GM18858 (cell line): ENCODE measurements at regions not wholly inside any gene's neighbourhood (a gene's known extent, or its start where the extent isn't known, plus 50 kb on each side); places are given as distances from the start of the nearest gene placed in this dataset.

Experiments used
- ATAC-seq: cut with Tn5 transposase; IDR thresholded peaks from one replicate; pipeline ENCODE4 v1.9.1; 2021; ENCODE audit not compliant: unreplicated experiment

DNA sequence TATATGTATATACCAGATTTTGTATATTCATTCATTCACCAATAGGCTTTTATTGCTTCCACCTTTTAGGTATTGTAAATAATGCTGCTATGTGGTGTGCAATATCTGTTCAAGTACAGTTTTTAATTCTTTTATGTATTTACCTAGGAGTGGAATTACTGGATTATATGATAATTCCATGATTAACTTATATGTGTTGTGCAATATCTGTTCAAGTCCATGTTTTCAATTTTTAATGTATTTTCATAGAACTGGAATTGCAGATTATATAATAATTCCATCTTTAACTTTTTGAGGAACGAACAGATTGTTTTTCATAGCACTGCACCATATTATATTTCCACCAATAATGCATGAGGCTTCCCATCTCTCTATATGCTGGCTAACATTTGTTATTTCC lies 50.6 kb upstream of the L3MBTL4 start:
- no peak for ATAC-seq

DNA sequence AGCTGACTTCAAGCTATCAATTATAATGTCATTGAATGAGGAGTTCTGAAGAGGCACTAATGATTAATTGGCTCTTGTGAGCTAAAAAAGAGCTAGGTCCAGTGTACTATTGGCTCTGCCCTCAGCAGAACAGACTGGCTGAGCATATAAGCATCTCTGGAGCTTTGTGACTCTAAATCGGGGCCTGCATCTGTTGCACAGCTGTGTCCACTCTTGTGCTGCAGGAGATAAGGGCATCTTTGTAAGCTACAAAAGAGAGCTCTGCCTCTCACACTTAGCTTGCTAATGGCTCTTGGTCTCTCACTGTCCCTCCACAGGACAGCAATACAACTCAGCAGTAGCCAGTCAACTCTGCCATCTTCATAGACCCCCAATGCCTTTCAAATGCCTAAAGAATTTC lies 61.5 kb upstream of the L3MBTL4 start:
- no peak for ATAC-seq

DNA sequence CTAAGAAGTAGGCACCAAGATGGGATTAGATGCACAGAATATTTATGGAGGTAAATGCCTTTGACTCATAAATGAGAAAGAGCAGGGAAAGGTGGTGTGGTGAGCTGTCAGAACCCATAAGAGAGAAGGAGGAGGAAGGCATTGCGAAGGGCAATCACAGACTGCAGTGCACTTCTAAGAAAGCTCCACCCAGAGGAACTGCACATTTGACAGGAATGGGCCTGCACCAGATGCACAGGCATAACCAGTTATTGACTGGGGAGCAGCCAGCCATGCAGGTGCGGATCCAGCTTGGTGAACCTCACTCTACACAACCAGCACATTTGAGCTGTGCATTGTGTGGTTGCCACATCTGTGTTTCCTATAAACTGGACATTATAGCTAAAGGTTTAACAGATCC lies 62.2 kb upstream of the L3MBTL4 start:
- no peak for ATAC-seq

DNA sequence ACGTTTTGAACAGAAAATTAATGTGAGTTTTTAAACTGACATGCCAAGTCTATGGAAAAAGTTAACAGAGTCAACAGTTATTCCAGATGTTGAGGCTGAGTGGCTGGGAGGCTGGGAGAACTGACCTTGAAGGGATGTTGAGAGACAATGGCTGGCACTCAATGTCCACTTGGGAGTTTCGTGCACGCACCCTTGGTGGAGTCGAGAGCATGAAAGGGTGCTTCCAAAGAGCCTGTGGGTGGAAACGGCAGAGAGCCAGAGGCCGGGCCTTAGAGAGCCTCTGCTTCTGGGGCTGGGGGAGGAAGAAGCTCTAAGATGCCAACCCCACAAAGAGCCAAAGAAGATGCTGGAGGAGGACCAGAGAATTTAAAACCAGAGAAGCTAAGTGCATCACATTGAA lies 63.4 kb upstream of the L3MBTL4 start:
- no peak for ATAC-seq

DNA sequence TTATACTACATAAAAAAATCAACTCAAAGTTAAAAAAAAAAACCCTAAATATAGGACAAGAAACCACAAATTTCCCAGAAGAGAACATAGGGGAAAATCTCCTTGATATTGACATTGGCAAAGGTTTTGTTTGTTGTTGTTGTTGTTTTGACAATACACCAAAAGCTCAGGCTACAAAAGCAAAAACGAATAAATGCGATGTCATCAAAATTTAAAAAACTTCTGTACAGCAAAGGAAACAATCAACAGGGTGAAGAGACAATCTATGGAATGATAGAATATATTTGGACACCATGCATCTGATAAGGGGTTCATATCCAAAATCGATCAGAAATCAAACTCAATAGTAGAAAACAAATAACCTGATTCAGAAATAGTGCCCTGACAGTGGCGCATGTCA lies 65.0 kb upstream of the L3MBTL4 start:
- no peak for ATAC-seq

DNA sequence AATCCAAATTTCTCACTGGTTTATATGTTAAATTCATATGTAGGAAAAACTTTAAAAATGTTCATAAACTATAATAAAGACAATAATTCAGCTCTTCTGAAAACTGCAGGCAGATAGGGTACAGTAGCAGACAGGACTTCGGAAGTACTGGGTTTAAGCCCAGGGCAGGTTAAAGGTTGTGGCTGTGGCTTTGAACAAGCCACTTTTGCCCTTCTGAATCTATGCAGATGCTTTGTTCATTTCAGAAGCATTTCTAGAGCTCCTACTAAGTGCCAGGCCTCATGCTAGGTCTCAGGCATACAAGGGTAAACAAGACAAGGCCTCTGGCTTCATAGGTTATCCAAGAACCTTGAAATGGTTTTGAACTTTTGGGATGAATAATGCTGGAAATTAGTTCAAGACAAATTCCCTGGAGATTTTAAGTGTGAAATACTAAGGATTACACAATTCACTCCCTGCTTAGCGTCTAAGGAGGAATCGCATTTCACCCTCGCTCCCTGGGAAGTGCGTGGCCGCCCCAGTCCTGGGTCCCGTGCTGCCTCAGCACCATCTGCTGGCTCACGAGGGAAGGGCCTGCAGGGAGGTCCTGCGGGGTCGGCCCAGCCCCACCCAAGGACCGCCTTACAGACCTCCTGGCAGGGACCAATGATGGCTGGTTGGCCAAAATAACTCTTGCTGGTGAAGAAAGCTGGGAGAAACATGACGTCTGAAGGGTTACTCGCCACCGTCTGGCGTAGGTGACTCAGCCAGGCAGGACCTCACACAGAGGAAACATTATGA lies 67.7 kb upstream of the L3MBTL4 start:
- peak; percentile 58 for ATAC-seq

DNA sequence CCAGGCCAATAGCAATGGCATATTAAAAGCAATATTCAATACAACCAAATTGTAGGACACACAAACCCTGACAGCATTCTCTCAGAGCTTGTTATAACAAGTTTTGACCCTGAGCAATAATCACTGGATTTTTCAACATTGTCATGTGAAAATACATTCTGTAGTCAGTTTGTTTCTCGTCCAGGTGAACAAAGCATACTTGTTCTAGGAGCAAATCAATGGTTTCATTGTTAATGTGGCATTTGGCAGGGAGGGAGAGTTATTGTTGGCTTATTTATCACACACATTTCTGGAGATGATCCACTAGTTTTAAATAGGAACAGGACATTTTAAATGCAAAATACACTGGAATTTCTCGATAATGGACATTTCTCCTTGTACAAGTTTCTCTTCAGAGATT lies 69.9 kb upstream of the L3MBTL4 start:
- ATAC-seq = no peak

DNA sequence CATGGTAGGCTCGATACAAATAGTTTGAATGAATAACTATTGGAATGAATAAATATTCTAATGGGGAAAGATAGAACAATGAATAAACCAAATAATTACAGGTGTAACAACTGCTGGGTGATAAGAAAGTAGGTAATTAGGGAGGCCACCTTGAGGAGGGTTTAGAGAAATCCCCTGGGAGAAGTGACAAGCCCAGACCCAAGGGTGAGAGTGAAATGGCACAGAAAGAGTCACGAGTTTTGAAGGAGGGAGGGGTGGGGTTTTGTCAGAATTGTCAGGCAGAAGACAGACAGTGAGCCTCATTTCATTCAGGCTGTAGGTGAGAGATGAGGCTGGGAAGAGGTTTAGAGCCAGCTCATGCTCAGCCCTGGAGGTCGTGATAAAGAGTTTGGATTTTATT lies 71.6 kb upstream of the L3MBTL4 start:
- no peak for ATAC-seq

DNA sequence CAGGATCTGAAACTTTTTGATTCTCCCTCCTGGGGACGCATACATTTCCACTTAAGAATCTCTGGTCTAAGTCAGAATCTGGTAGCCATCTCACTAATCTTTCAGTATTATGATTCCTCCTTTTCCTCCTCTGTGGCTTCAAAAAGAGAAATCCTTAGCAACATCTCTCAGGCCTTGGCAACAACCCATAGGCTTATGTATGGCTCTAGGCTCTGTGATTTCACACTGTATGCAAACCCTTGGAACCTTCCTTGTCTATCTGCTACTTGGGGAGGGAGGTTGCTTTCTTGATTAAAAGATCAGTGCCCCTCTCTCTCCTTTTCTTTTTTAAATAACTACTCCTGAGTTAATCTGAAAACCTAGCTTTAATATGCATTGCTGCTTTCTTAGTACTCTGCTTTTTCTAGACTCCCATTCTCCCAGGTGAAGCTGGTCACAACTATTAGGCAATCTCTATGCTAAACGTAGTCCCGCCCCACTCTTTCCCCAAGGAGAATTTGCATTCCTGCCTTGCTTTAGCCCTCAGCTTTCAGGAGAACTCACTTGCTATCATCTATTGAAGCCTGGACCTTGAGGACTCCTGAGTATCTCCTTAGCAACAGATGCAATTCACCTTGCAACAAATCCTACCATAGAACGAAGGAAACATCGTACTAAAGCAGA lies 72.2 kb upstream of the L3MBTL4 start:
- ATAC-seq = no peak

DNA sequence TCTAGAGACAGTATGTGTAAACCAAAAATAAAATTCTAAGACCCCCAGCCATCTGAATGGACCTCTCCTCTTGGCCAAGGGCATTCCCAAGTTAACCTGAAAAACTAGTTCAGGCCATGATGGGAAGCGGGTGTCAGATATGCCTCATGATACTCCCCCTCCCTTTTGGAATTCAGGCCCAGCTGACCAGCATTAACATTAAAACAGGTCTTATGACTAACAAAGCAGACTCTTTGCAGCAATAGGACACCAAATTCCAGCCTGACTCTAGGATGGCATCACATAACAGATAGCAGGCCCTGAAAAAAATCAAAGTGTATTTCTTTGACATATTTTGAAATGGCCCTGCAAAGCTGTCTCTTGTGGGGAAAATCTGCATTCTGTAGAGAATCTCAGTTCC lies 73.3 kb upstream of the L3MBTL4 start:
- no peak for ATAC-seq

DNA sequence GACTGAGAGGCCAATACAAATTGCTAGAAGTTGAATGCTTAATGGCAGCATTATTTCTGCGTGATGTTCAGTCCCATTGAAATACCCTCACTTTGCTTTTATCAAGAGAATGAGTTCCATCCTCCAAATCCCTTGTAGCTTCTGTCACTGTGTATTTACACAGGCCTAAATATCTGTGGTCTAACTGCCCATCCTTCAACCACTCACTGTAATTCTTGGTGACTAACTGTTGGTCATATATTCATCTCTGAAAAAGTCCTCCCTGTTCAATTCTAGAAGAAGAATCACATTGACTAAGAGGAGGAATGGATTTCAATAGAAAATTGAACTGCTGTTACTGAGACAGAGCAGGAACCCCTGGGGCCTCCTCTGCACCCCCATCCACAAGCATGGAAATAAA lies 74.2 kb upstream of the L3MBTL4 start:
- no peak for ATAC-seq

DNA sequence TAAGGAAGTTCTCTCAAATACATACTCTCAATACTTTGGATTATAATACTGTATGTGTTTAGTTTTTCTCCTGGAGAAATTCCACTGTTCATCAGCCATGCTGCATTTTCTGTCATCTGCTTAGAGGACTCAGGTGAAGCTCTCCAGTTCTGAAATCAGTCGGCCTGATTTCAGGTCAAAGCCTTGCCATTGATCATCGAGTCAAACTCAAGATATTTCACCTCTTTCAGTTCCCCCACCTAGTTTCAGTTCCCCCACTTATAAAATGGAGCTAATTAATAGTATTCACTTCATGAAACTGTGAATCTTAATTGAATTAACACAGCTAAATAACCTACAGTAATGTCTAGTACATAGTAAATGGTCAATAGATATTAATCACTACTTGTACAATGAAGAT lies 75.3 kb upstream of the L3MBTL4 start:
- no peak for ATAC-seq

DNA sequence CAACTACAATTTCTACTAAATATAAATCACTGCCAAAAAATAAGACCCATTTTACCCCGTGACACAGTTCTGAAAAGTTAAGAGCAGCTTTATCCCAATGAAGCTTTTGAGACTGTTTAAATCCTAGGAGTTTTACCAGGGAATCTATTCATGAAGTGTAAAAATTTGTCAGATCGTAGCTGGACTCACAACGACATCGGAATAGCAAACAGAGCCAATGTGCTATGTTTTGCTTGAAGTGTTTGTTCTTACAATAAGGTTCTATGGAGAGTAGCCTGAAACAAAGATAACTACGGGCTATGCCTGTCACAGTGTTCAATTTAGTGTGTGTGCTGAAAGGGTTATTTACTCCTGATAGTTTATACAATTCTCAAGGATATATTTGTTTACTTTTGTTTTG lies 78.5 kb upstream of the L3MBTL4 start:
- no peak for ATAC-seq

DNA sequence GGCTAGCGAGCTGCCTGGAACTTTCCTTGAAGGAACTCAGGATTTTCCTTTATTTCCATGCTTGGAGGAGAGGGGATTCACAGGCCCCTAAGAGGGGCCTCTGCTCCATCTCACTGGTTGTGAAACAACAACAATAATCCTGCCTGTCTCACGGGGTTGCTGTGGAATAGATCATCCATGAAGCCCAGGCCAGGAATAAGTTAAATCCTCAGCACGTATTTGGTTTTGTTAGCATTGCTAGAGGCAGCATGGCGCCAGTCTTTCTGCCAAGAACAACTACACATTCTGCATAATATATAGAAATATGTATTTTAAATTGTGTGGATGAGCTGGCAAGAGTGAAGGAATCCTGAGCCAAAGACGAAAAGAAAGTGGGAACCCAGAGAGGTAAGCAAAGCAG lies 80.8 kb upstream of the L3MBTL4 start:
- no peak for ATAC-seq

DNA sequence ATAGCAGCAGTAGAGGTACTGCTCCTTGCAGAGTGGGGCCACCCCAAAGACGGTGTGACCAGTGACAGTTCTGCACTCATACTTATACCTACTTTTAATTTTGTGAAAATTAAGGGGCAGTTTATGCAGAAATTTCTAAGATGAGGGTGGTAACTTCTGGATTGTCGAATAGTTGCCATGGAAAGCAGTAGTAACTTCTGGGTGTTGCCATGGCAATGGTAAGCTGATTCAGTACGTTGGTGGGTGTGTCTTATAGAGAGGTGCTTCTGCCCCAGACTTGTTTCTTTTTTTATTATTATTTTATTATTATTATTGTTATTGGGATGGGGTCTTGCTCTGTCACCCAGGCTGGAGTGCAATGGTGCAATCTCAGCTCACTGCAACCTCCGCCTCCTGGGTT lies 82.8 kb upstream of the L3MBTL4 start:
- ATAC-seq = no peak

DNA sequence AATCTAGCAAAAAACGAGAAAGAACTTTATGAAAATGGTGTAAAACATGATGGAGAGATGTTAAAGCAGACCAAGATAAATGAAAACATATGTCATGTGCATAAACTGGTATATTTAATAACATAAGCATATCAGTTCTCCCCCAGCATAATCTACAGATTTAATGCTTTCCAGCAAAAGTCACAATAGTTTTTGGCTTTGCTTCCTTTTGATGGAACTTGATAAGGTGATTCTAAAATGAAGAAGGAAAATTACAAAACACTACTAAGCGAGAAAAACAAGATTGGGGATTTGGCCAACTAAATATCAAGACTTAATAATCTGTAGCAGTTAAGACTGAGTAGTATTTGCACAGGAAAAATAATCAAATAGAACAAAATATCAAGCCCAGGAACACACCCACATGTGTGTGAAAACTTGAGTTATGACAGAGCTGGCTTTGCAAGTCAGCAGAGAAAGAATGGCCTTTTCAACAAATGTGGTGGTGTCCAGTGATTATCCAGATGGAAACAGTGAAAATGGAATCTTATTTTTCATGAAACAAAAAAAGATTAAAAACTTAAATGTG lies 83.7 kb upstream of the L3MBTL4 start:
- no peak for ATAC-seq

DNA sequence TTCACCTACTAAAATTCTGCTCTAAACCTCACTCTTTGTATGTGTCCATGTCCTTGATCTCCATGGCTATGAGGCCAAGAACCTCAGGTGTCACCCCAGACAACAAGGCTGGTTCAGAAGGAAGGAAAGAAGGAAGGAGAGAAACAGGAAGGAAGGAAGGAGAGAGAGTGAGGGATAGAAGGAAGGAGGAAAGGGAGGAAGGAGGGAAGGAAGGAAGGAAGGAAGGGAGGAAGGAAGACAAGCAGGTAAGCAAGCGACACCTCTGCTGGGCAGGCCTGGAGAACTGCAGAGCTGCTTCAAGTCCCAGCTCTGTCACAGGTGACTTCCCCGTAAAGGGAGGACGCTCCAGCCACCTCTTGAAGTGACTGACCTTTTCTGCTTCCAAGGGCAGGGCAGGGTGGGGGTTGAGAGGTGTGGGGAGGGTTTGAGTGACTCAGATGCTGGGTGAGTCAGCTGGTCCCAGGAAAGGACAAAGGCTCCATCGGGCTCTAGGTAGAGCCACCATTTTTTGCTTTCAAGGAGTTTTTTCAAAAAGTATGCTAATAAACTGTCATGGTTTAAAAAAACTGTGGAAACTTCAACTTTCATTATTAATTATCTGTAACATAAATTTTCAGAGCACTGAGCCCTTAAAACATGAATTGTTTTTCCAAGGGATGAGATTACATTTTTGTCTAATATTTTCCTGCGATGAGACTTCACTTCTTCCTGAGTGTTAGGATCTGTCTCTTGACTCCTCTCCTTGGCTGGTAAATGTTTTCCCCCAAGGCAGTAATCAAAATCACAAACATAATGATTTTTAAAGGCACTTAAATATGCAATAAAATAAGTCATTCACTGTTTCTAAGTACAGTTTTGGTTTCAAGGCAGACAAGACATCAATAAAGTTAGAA lies 90.1 kb upstream of the L3MBTL4 start:
- no peak for ATAC-seq

DNA sequence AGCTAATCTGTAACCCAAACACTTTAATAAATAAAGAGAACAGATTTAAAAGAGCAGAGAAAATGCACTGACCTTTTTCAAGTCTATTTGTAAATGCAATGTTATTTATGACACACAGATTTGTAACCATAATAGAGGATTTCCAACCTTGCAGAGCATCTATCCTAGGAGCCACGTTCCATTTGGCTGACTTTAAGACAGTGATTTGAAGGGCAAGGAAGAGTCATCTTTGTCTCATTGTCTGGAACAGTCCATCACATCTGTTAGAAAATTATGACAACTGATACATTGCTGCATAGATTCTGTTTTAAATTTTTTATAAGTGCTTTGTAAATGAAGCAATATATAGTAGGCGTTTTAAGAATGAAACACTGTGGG lies 90.8 kb upstream of the L3MBTL4 start:
- no peak for ATAC-seq

DNA sequence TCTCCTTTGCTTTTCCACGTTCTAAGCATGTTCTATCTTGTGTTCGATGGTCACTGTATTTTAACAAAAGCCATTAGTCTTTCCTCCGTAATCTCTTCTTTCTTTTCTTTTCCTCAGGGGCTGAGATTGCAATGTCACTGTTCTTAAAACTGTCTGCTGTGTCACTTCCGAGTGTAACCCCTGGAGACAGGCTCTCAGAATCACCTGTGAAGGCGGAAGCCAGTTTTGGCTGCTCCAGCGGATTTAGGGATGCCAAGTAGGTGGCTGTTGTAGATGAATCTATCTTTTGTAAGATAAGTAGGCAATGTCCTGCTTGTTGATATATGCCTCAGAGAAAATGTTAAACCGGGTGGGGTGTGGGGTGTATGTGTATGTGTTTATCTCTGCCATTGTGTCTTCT lies 94.7 kb upstream of the L3MBTL4 start:
- ATAC-seq = no peak

DNA sequence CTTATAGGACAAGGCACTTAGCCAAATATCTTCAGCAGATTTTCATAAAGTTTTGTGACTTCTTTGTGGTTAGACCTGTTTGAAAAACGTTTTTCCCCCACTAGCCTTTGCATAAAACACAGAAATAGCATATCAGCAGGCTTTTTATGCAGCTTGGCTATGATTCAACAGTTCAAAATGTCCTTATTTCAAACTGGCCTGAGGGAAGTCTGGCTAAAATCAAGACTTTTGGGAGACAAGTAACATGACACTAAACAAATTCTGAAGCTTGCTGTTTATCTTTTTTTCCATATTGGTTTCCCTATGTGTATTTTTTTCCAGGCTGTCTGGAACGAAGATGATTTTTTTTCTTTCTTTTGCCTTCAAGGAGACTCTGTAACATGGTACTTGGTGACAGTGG lies 95.1 kb upstream of the L3MBTL4 start:
- no peak for ATAC-seq

DNA sequence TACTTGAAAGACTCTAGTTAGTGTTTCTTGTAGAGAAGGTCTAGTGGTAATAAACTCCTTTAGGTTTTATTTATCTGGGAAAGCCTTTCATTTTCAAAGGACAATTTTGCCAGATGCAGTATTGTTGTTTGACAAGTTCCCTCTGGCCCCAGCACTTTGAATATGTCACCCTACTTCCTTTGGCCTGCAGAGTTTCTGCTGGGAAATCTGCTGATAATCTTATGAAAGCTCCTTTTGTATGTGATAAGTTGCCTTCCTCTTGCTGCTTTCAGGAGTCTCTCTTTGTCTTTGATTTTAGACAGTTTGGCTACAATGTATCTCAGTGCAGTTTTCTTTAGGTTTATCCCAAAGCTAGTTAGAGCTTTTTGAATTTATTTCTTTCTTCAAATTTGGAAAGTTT lies 106.2 kb upstream of the L3MBTL4 start:
- ATAC-seq = no peak
